ENCODE measurements at regions not wholly inside any gene's neighbourhood (a gene's known extent, or its start where the extent isn't known, plus 50 kb on each side); places are given as distances from the start of the nearest gene placed in this dataset.
A peak's percentile ranks its signal among the peaks of the same experiment; 100 is the strongest.

DNA sequence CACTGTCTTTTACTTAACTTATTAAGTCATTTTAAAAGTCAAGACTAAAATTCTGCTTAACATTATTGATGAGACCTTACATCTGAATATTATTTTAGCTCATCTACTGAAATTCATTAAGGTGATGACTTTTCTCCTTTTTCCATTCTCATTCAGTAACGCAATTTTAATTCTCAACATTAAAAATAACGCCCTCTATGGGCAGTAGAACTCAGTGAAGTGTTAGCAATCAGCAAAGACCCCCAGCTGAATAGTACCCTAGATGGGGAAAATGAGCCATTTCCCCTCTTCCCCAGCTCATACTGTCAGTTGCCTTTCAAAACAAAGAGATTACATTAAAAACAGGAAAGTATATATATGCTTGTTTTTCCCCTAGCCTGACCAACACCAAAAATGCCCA, 203.3 kb downstream of the NR4A2 start:
- H3K4me3 Mint-ChIP-seq = no peak overlapping the region
- no peaks in the 10 kb centered on the region for H3K9me3 Mint-ChIP-seq
- no peaks in the 10 kb centered on the region for H3K9me3 ChIP-seq (ENCODE audit: control insufficient read depth, low read length)
- H3K9ac ChIP-seq (ENCODE audit: extremely low read depth, low read length, poor library complexity, severe bottlenecking) = no peak overlapping the region
- no peak overlapping the region for H3K27ac ChIP-seq (ENCODE audit: low read depth, low read length)
- H3K4me3 ChIP-seq (ENCODE audit: low read length) = no peak overlapping the region
- H3K27ac Mint-ChIP-seq = no peak overlapping the region
- no peak for DNase-seq
- H3K4me1 Mint-ChIP-seq = peaks cover 4% of the 10 kb centered on the region
- no peaks in the 10 kb centered on the region for H3K27me3 ChIP-seq (ENCODE audit: control insufficient read depth, insufficient read depth, low read length, poor library complexity, severe bottlenecking)
- H3K27me3 Mint-ChIP-seq (ENCODE audit: insufficient read depth) = no peaks in the 10 kb centered on the region
- no peaks in the 10 kb centered on the region for H3K36me3 ChIP-seq (ENCODE audit: control insufficient read depth, insufficient read depth, low read length)
- H3K4me1 ChIP-seq (ENCODE audit: control insufficient read depth, insufficient read depth, low read length) = no peaks in the 10 kb centered on the region
- WGBS, 2 experiments (ENCODE audit: insufficient coverage in 1 of 2, insufficient read length in 1 of 2) = 72% methylated on average over 2 of the region's 2 CpGs; no CpG with 5 or more reads in 1 of the 2 experiments
- TF ChIP-seq CTCF (conservative IDR thresholded peaks at IDR 0.05) = peak; percentile 63
- peaks cover 2% of the 10 kb centered on the region for H3K36me3 Mint-ChIP-seq (ENCODE audit: low read depth)

DNA sequence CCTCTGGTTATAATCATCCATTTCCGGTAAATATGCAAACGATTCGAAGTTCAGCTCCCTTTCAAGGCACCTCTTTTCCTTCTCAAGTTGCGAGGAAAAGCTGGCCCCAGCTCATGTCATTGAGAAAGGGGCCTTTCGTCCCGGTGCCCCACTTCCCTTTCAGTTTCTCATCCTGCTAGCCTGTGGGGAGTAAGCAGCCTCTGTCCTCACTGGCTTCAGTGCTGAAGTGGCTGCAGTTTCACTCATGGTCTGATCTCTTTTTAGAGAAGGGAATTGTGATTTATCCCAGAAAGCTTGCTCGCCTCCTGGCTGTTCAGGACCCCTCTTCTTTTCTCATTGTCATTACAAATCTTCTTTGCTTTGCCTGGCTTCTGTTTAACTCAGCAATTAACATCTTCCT, 207.5 kb downstream of the NR4A2 start:
- Histone ChIP-seq H3K27me3 (ENCODE audit: control insufficient read depth, insufficient read depth, low read length, poor library complexity, severe bottlenecking) (no peaks in the 10 kb centered on the region), H3K9me3 (ENCODE audit: control insufficient read depth, low read length) (no peaks in the 10 kb centered on the region), H3K9ac (ENCODE audit: extremely low read depth, low read length, poor library complexity, severe bottlenecking) (no peak overlapping the region), H3K4me1 (ENCODE audit: control insufficient read depth, insufficient read depth, low read length) (no peaks in the 10 kb centered on the region), H3K36me3 (ENCODE audit: control insufficient read depth, insufficient read depth, low read length) (no peaks in the 10 kb centered on the region), H3K4me3 (ENCODE audit: low read length) (no peak overlapping the region), H3K27ac (ENCODE audit: low read depth, low read length) (no peak overlapping the region)
- Mint-ChIP-seq H3K9me3 (peaks cover 23% of the 10 kb centered on the region), H3K27ac (peak overlapping the region; percentile 29), H3K4me1 (peaks cover 1% of the 10 kb centered on the region), H3K36me3 (ENCODE audit: low read depth) (peaks cover 20% of the 10 kb centered on the region), H3K4me3 (no peak overlapping the region), H3K27me3 (ENCODE audit: insufficient read depth) (no peaks in the 10 kb centered on the region)
- peak; percentile 45 for DNase-seq
- no peak for TF ChIP-seq CTCF (conservative IDR thresholded peaks at IDR 0.05)
- 86 to 93% methylated on average over 5 to 7 of the region's 7 CpGs for WGBS, 2 experiments (ENCODE audit: insufficient coverage in 1 of 2, insufficient read length in 1 of 2)

GRCh38 chr2:156124458-156124857, 208.1 kb downstream of the NR4A2 start:
- Histone ChIP-seq H3K9me3 (ENCODE audit: control insufficient read depth, low read length) (no peaks in the 10 kb centered on the region), H3K4me1 (ENCODE audit: control insufficient read depth, insufficient read depth, low read length) (no peaks in the 10 kb centered on the region), H3K27me3 (ENCODE audit: control insufficient read depth, insufficient read depth, low read length, poor library complexity, severe bottlenecking) (no peaks in the 10 kb centered on the region), H3K36me3 (ENCODE audit: control insufficient read depth, insufficient read depth, low read length) (no peaks in the 10 kb centered on the region), H3K9ac (ENCODE audit: extremely low read depth, low read length, poor library complexity, severe bottlenecking) (no peak overlapping the region), H3K27ac (ENCODE audit: low read depth, low read length) (no peak overlapping the region), H3K4me3 (ENCODE audit: low read length) (no peak overlapping the region)
- Mint-ChIP-seq H3K27me3 (ENCODE audit: insufficient read depth) (no peaks in the 10 kb centered on the region), H3K4me1 (peaks cover 1% of the 10 kb centered on the region), H3K9me3 (peaks cover 23% of the 10 kb centered on the region), H3K4me3 (no peak overlapping the region), H3K27ac (no peak overlapping the region), H3K36me3 (ENCODE audit: low read depth) (peaks cover 20% of the 10 kb centered on the region)
- DNase-seq = no peak
- TF ChIP-seq CTCF (conservative IDR thresholded peaks at IDR 0.05) = no peak

Data from endodermal cell (in vitro differentiated cells).